ENCODE measurements at regions not wholly inside any gene's neighbourhood (a gene's known extent, or its start where the extent isn't known, plus 50 kb on each side); places are given as distances from the start of the nearest gene placed in this dataset.

- Histone ChIP-seq H2BK20ac (ENCODE audit: low read depth, low read length, poor library complexity, severe bottlenecking) (no peak overlapping the region), H2AK5ac (ENCODE audit: insufficient read length, low read length) (no peak overlapping the region), H2BK5ac (ENCODE audit: insufficient read length, low read length) (no peak overlapping the region), H4K5ac (ENCODE audit: insufficient read length, low read depth, low read length) (no peak overlapping the region), H3K4me1 (ENCODE audit: insufficient read depth, low read length) (no peaks in the 10 kb centered on the region), H4K8ac (replicated peaks; ENCODE audit: insufficient read length, low read depth, low read length) (no peak overlapping the region), H3K23me2 (ENCODE audit: insufficient read length, low read depth, low read length, poor library complexity, severe bottlenecking) (no peaks in the 10 kb centered on the region), H3K56ac (ENCODE audit: insufficient read length, low read depth, low read length) (no peak overlapping the region), H3K27me3 (ENCODE audit: insufficient read depth, low read length) (no peaks in the 10 kb centered on the region), H3K23ac (ENCODE audit: insufficient read length, low read depth, low read length) (no peak overlapping the region), H3K27ac (ENCODE audit: insufficient read length, low read depth, low read length) (no peak overlapping the region), H3K4me2 (ENCODE audit: insufficient read depth, insufficient read length, low read length) (no peak overlapping the region), H3K14ac (ENCODE audit: insufficient read depth, low read length) (no peak overlapping the region), H3K79me1 (ENCODE audit: insufficient read depth, low read depth, low read length, poor library complexity, severe bottlenecking) (no peaks in the 10 kb centered on the region), H2BK12ac (ENCODE audit: insufficient read length, low read depth, low read length) (no peak overlapping the region), H3K18ac (ENCODE audit: insufficient read length, low read depth, low read length) (no peak overlapping the region), H3K9ac (ENCODE audit: extremely low read depth, insufficient read length, low read length) (no peak overlapping the region), H3T11ph (ENCODE audit: low read length) (peak overlapping the region; percentile 45), H2BK15ac (ENCODE audit: low read depth, low read length) (no peak overlapping the region), H3K4ac (ENCODE audit: low read depth, low read length) (no peak overlapping the region), H3K79me2 (ENCODE audit: insufficient read depth, low read length) (no peaks in the 10 kb centered on the region), H2BK120ac (ENCODE audit: low read depth, low read length, poor library complexity, severe bottlenecking) (no peak overlapping the region), H4K20me1 (ENCODE audit: control insufficient read depth, insufficient read depth, insufficient read length) (no peaks in the 10 kb centered on the region), H4K91ac (ENCODE audit: insufficient read length, low read depth, low read length) (no peak overlapping the region), H3K9me3 (ENCODE audit: control insufficient read depth, low read depth, low read length) (no peaks in the 10 kb centered on the region), H2AFZ (ENCODE audit: low read length) (peak overlapping the region; percentile 52)
- Mint-ChIP-seq H3K36me3 (ENCODE audit: insufficient read depth in 1 of 3, low read depth in 3 of 3) (peaks cover 0 to 5% (median 0%) of the 10 kb centered on the region in 3 experiments; a peak in 1 of 7 replicates), H3K9me3 (peaks cover 0 to 3% of the 10 kb centered on the region in 2 experiments; a peak in 1 of 5 replicates), H3K27ac (peak overlapping the region in 1 of 3 experiments; percentile 75; a peak in 4 of 7 replicates), H3K4me1 (peaks cover 7 to 20% of the 10 kb centered on the region in 2 experiments; a peak in 2 of 4 replicates), H3K27me3 (ENCODE audit: low read depth) (no peaks in the 10 kb centered on the region), H3K4me3 (no peak overlapping the region)
- TF ChIP-seq CTCF (conservative IDR thresholded peaks at IDR 0.05), result no peak
- WGBS (ENCODE audit: extremely low coverage, insufficient read length, low lambda C conversion rate), result no CpG with 5 or more reads among the region's 3 CpGs
- DNase-seq, result peak; percentile 30
Measured at GRCh38 chr9:3059781-3060468, 216.0 kb upstream of the PUM3 start.
